Fibroblast of skin of right biceps (primary cell): ENCODE measurements at regions not wholly inside any gene's neighbourhood (a gene's known extent, or its start where the extent isn't known, plus 50 kb on each side); places are given as distances from the start of the nearest gene placed in this dataset.

Source experiments
- DNase-seq: peaks from one replicate; pipeline ENCODE4 v3.0.0-alpha.2; 2013

GRCh38 chr11:92276773-92277172, 52.2 kb downstream of the FAT3 start:
- DNase-seq: peak; percentile 63

GRCh38 chr11:92277871-92278270, 53.3 kb downstream of the FAT3 start:
- DNase-seq: peak; percentile 56

- peak; percentile 26 for DNase-seq
Observed at GRCh38 chr11:92278791-92279433, 54.3 kb downstream of the FAT3 start.

GRCh38 chr11:92284107-92284506, 59.5 kb downstream of the FAT3 start:
- DNase-seq: no peak

GRCh38 chr11:92284558-92284957, 59.9 kb downstream of the FAT3 start:
- DNase-seq: no peak

- no peak for DNase-seq
Observed at GRCh38 chr11:92285776-92286175, 61.2 kb downstream of the FAT3 start.

GRCh38 chr11:92286709-92287108, 62.1 kb downstream of the FAT3 start:
- no peak for DNase-seq

GRCh38 chr11:92295175-92296137, 70.8 kb downstream of the FAT3 start:
- DNase-seq: peak; percentile 84

- DNase-seq: peak; percentile 93
Observed at GRCh38 chr11:92296138-92296515, 71.5 kb downstream of the FAT3 start.

- peak; percentile 28 for DNase-seq
Observed at GRCh38 chr11:92297567-92298553, 73.2 kb downstream of the FAT3 start.

GRCh38 chr11:92300876-92301275, 76.3 kb downstream of the FAT3 start:
- DNase-seq: no peak

- peak; percentile 81 for DNase-seq
Observed at GRCh38 chr11:92302770-92303169, 78.2 kb downstream of the FAT3 start.

- peak; percentile 16 for DNase-seq
Observed at GRCh38 chr11:92304271-92304670, 79.7 kb downstream of the FAT3 start.

- peak; percentile 24 for DNase-seq
Observed at GRCh38 chr11:92306966-92307510, 82.4 kb downstream of the FAT3 start.

GRCh38 chr11:92308366-92308765, 83.7 kb downstream of the FAT3 start:
- DNase-seq: no peak

- no peak for DNase-seq
Observed at GRCh38 chr11:92311616-92312449, 87.2 kb downstream of the FAT3 start.

GRCh38 chr11:92313784-92314183, 89.2 kb downstream of the FAT3 start:
- DNase-seq: no peak

- no peak for DNase-seq
Observed at GRCh38 chr11:92314499-92314898, 89.9 kb downstream of the FAT3 start.

- DNase-seq: no peak
Observed at GRCh38 chr11:92316106-92316809, 91.6 kb downstream of the FAT3 start.

GRCh38 chr11:92317222-92317621, 92.6 kb downstream of the FAT3 start:
- DNase-seq: no peak

GRCh38 chr11:92317721-92318120, 93.1 kb downstream of the FAT3 start:
- DNase-seq: no peak
